ENCODE measurements at regions not wholly inside any gene's neighbourhood (a gene's known extent, or its start where the extent isn't known, plus 50 kb on each side); places are given as distances from the start of the nearest gene placed in this dataset.

DNA sequence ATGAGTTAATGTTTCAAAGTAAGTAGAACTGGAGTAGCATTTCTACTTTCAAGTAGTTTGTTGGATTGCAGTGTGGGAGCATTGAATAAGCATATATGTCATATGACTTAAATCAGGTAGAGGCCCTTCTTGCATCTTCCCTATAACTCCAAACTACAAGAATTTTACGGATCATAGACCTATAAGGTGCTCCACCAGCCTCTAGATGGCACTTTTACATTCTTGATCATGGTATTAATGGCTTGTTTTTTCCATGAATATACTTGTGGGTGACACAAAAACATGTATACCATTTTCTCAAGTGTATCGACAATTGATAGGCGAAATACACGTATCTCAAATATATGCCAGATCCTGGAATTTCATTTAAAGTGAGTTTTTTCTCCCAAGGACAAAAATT, 311.1 kb downstream of the ZPLD1 start:
- H3K36me3 Mint-ChIP-seq (ENCODE audit: insufficient read depth): no peaks in the 10 kb centered on the region
- no peaks in the 10 kb centered on the region for H3K4me1 Mint-ChIP-seq
- no peaks in the 10 kb centered on the region for H3K9me3 Mint-ChIP-seq
- H3K27me3 Mint-ChIP-seq: no peaks in the 10 kb centered on the region
- no peak overlapping the region for H3K4me3 Mint-ChIP-seq
- no peak for ATAC-seq (replicated peaks; ENCODE audit: extremely low read depth, poor library complexity, severe bottlenecking)
- no peak overlapping the region for H3K27ac Mint-ChIP-seq (ENCODE audit: low read depth)
- DNase-seq (ENCODE audit: low spot score in 2 of 2): no peak

DNA sequence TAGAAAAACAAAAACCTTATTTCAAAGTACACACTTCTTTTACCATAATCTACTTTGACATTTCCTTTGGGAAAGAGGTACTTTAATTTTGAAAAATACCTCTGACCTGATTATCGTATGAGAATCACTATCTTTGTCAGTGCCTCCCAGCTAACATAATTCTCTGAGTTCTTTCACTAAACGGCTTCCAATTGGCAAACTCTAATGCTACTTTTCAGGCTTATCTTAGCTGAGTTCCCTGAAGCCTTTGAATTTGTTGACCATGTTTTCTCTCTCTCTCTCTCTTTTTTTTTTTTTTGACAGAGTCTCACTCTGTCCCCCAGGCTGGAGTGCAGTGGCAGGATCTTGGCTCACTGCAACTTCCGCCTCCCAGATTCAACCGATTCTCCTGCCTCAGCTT, 312.8 kb downstream of the ZPLD1 start:
- no peak overlapping the region for H3K4me3 Mint-ChIP-seq
- ATAC-seq (replicated peaks; ENCODE audit: extremely low read depth, poor library complexity, severe bottlenecking) (no peak), DNase-seq (ENCODE audit: low spot score in 2 of 2) (no peak)
- H3K27ac Mint-ChIP-seq (ENCODE audit: low read depth): no peak overlapping the region
- H3K27me3 Mint-ChIP-seq: no peaks in the 10 kb centered on the region
- no peaks in the 10 kb centered on the region for H3K4me1 Mint-ChIP-seq
- H3K9me3 Mint-ChIP-seq: no peaks in the 10 kb centered on the region
- H3K36me3 Mint-ChIP-seq (ENCODE audit: insufficient read depth): no peaks in the 10 kb centered on the region

DNA sequence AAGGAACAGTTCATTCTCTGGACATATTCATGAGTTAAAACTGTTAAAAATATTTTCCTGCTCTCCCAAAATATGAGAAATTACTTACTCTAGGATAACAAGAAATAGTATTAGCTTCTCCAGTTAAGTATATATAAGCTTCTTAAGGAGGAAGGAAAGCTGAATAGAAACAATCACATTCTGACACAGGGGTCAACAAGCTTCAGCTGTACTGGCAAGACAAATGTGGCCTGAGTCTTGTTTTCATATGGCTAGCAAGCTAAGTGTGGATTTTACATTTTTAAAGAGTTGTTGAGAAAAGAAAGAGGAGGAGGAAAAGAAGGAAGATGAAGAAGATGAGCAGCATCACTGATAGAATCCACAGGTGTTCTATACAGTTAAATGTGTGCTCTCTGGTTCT, 313.8 kb downstream of the ZPLD1 start:
- Mint-ChIP-seq H3K36me3 (ENCODE audit: insufficient read depth) (no peaks in the 10 kb centered on the region), H3K27ac (ENCODE audit: low read depth) (no peak overlapping the region), H3K9me3 (no peaks in the 10 kb centered on the region), H3K4me1 (no peaks in the 10 kb centered on the region), H3K27me3 (no peaks in the 10 kb centered on the region), H3K4me3 (no peak overlapping the region)
- ATAC-seq (replicated peaks; ENCODE audit: extremely low read depth, poor library complexity, severe bottlenecking): no peak
- no peak for DNase-seq (ENCODE audit: low spot score in 2 of 2)

- H3K9me3 Mint-ChIP-seq: no peaks in the 10 kb centered on the region
- ATAC-seq (replicated peaks; ENCODE audit: extremely low read depth, poor library complexity, severe bottlenecking) (no peak), DNase-seq (ENCODE audit: low spot score in 2 of 2) (no peak)
- no peaks in the 10 kb centered on the region for H3K36me3 Mint-ChIP-seq (ENCODE audit: insufficient read depth)
- no peaks in the 10 kb centered on the region for H3K27me3 Mint-ChIP-seq
- H3K4me1 Mint-ChIP-seq: no peaks in the 10 kb centered on the region
- no peak overlapping the region for H3K4me3 Mint-ChIP-seq
- no peak overlapping the region for H3K27ac Mint-ChIP-seq (ENCODE audit: low read depth)
Observed at GRCh38 chr3:102750322-102750721, 315.5 kb downstream of the ZPLD1 start.

DNA sequence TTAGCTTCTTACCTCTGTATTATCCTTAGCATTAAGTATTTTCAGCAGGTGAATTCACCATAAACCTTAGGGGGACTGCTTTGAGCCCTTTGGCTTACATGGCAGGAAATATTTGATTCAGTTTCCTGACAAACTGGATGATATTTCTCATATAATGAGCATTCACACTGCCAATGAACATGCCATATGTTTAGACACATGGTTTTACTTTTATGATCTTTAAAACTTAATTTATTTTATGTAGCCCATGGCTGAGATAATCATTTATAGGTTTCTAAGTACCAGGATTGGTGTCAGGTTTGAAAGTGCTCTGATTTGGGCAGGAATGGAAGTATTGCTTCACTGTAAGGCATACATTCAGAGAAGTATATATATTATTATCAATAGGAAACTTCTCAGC, 319.1 kb downstream of the ZPLD1 start:
- DNase-seq (ENCODE audit: low spot score in 2 of 2): no peak
- Mint-ChIP-seq H3K4me1 (no peaks in the 10 kb centered on the region), H3K36me3 (ENCODE audit: insufficient read depth) (no peaks in the 10 kb centered on the region), H3K4me3 (no peak overlapping the region), H3K27ac (ENCODE audit: low read depth) (no peak overlapping the region), H3K9me3 (no peaks in the 10 kb centered on the region), H3K27me3 (no peaks in the 10 kb centered on the region)
- no peak for ATAC-seq (replicated peaks; ENCODE audit: extremely low read depth, poor library complexity, severe bottlenecking)

DNA sequence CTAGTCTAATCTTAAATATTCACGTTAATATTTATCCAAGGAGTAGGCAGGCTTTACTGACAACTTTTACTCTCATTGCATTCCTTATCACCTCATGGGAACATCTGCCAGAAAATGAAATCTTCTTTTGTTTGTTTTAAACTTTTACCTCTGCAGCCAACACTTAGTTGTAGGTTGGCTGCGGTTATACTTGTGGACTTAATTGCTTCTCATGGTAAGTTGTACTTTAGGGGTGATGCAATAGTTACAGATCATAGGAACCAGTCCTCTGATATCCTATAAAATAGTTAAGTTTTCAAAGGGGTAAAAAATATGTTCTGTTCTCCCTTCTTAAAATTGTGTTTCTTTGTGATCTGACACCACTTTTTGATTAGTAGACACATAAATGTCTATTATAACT, 321.9 kb downstream of the ZPLD1 start:
- H3K27ac Mint-ChIP-seq (ENCODE audit: low read depth): no peak overlapping the region
- no peaks in the 10 kb centered on the region for H3K36me3 Mint-ChIP-seq (ENCODE audit: insufficient read depth)
- ATAC-seq (replicated peaks; ENCODE audit: extremely low read depth, poor library complexity, severe bottlenecking) (no peak), DNase-seq (ENCODE audit: low spot score in 2 of 2) (no peak)
- H3K4me1 Mint-ChIP-seq: no peaks in the 10 kb centered on the region
- no peaks in the 10 kb centered on the region for H3K27me3 Mint-ChIP-seq
- no peak overlapping the region for H3K4me3 Mint-ChIP-seq
- no peaks in the 10 kb centered on the region for H3K9me3 Mint-ChIP-seq

GRCh38 chr3:102757950-102758349, 323.1 kb downstream of the ZPLD1 start:
- no peak for ATAC-seq (replicated peaks; ENCODE audit: extremely low read depth, poor library complexity, severe bottlenecking)
- Mint-ChIP-seq H3K27me3 (no peaks in the 10 kb centered on the region), H3K4me1 (no peaks in the 10 kb centered on the region), H3K27ac (ENCODE audit: low read depth) (no peak overlapping the region), H3K4me3 (no peak overlapping the region), H3K9me3 (no peaks in the 10 kb centered on the region), H3K36me3 (ENCODE audit: insufficient read depth) (no peaks in the 10 kb centered on the region)
- no peak for DNase-seq (ENCODE audit: low spot score in 2 of 2)

DNA sequence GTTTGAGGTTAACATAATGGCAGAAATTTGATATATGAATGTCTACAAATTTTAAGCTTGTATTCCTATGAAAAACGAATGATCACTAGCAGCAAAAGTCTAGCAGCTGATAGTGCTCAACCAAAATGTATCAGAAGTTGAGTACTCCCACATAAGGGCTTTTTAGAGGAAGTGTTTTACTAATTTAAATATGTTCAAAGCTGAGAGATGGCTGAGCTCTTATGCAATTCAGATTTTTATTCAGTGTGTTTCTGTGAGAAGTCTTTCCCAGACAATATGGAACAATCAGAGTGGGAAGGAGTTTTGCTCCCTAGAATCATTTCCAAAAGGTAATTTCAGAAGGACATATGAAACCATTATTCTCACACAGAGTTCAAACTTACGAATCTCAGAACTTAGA, 327.0 kb downstream of the ZPLD1 start:
- Mint-ChIP-seq H3K27ac (ENCODE audit: low read depth) (no peak overlapping the region), H3K27me3 (no peaks in the 10 kb centered on the region), H3K4me1 (no peaks in the 10 kb centered on the region), H3K36me3 (ENCODE audit: insufficient read depth) (no peaks in the 10 kb centered on the region), H3K4me3 (no peak overlapping the region), H3K9me3 (peaks cover 2% of the 10 kb centered on the region)
- ATAC-seq (replicated peaks; ENCODE audit: extremely low read depth, poor library complexity, severe bottlenecking) (no peak), DNase-seq (ENCODE audit: low spot score in 2 of 2) (no peak)

- no peak for ATAC-seq (replicated peaks; ENCODE audit: extremely low read depth, poor library complexity, severe bottlenecking)
- no peaks in the 10 kb centered on the region for H3K36me3 Mint-ChIP-seq (ENCODE audit: insufficient read depth)
- no peak overlapping the region for H3K27ac Mint-ChIP-seq (ENCODE audit: low read depth)
- DNase-seq (ENCODE audit: low spot score in 2 of 2): no peak
- H3K9me3 Mint-ChIP-seq: no peaks in the 10 kb centered on the region
- H3K4me3 Mint-ChIP-seq: no peak overlapping the region
- no peaks in the 10 kb centered on the region for H3K4me1 Mint-ChIP-seq
- H3K27me3 Mint-ChIP-seq: no peaks in the 10 kb centered on the region
Observed at GRCh38 chr3:102790747-102791325, 356.0 kb downstream of the ZPLD1 start.

- ATAC-seq (replicated peaks; ENCODE audit: extremely low read depth, poor library complexity, severe bottlenecking) (no peak), DNase-seq (ENCODE audit: low spot score in 2 of 2) (no peak)
- Mint-ChIP-seq H3K4me3 (no peak overlapping the region), H3K9me3 (no peaks in the 10 kb centered on the region), H3K4me1 (no peaks in the 10 kb centered on the region), H3K27me3 (no peaks in the 10 kb centered on the region), H3K36me3 (ENCODE audit: insufficient read depth) (no peaks in the 10 kb centered on the region), H3K27ac (ENCODE audit: low read depth) (no peak overlapping the region)
Observed at GRCh38 chr3:102791641-102792589, 357.1 kb downstream of the ZPLD1 start.

- no peak for ATAC-seq (replicated peaks; ENCODE audit: extremely low read depth, poor library complexity, severe bottlenecking)
- H3K27ac Mint-ChIP-seq (ENCODE audit: low read depth): no peak overlapping the region
- H3K36me3 Mint-ChIP-seq (ENCODE audit: insufficient read depth): no peaks in the 10 kb centered on the region
- H3K4me3 Mint-ChIP-seq: no peak overlapping the region
- no peaks in the 10 kb centered on the region for H3K4me1 Mint-ChIP-seq
- peaks cover 14% of the 10 kb centered on the region for H3K9me3 Mint-ChIP-seq
- H3K27me3 Mint-ChIP-seq: no peaks in the 10 kb centered on the region
- DNase-seq (ENCODE audit: low spot score in 2 of 2): no peak
Observed at GRCh38 chr3:102796804-102797203, 362.0 kb downstream of the ZPLD1 start.

DNA sequence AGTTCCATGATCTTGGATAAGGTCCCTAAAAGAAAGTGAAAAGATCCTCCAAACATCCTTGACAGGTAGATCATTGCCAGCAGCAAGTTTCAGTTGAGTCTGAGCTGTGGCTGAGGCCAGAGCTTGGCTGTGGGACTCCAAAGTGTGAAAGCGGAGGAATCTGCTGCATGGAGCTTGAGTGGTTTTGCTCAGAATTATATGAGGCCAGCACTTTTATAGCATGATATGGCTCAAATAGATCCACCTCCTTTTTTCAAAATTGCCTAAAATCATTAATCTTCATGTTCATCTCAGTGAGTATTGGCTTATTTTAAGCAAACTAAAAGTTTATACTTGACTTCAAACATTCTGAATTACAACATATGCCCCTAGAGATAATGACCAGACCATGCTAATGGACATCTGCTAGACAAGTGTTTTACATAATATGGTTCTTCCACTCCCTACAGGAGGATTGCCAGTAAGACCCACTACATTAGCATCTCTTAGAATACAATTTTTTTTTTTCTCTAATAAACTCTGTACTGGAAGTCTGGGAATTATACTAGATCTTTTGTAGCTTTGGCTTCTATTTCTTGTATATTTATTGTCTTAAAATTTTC, 368.1 kb downstream of the ZPLD1 start:
- no peak for ATAC-seq (replicated peaks; ENCODE audit: extremely low read depth, poor library complexity, severe bottlenecking)
- peaks cover 14% of the 10 kb centered on the region for H3K9me3 Mint-ChIP-seq
- H3K4me3 Mint-ChIP-seq: no peak overlapping the region

GRCh38 chr3:102810937-102811336, 376.1 kb downstream of the ZPLD1 start:
- DNase-seq (ENCODE audit: low spot score in 2 of 2) (no peak), ATAC-seq (replicated peaks; ENCODE audit: extremely low read depth, poor library complexity, severe bottlenecking) (no peak)
- no peaks in the 10 kb centered on the region for H3K4me1 Mint-ChIP-seq
- no peak overlapping the region for H3K27ac Mint-ChIP-seq (ENCODE audit: low read depth)
- no peaks in the 10 kb centered on the region for H3K27me3 Mint-ChIP-seq
- H3K36me3 Mint-ChIP-seq (ENCODE audit: insufficient read depth): no peaks in the 10 kb centered on the region
- H3K4me3 Mint-ChIP-seq: no peak overlapping the region
- no peaks in the 10 kb centered on the region for H3K9me3 Mint-ChIP-seq

More for the DNA sequence above, 368.1 kb downstream of the ZPLD1 start:
- no peaks in the 10 kb centered on the region for H3K27me3 Mint-ChIP-seq
- H3K36me3 Mint-ChIP-seq (ENCODE audit: insufficient read depth): no peaks in the 10 kb centered on the region
- no peak for DNase-seq (ENCODE audit: low spot score in 2 of 2)
- no peak overlapping the region for H3K27ac Mint-ChIP-seq (ENCODE audit: low read depth)
- no peaks in the 10 kb centered on the region for H3K4me1 Mint-ChIP-seq
